Smooth muscle cell (in vitro differentiated cells): ENCODE measurements at regions not wholly inside any gene's neighbourhood (a gene's known extent, or its start where the extent isn't known, plus 50 kb on each side); places are given as distances from the start of the nearest gene placed in this dataset.

ENCODE experiments used
- DNase-seq: peaks from one replicate; lab custom pipeline; 2025; ENCODE audit not compliant: unreplicated experiment; lab: John Stamatoyannopoulos, UW
- H2AFZ ChIP-seq: fragments of 200-600 bp; sonication (generic); 2 replicates; pipeline ENCODE4 v1.6.0; 2016; ENCODE audit warnings: antibody characterized with exemption, low read depth, mild to moderate bottlenecking
- H3F3A ChIP-seq: fragments of 200-600 bp; sonication (generic); 2 replicates; pipeline ENCODE4 v1.6.0; 2017; ENCODE audit warnings: antibody characterized with exemption, low read depth
- H3K27ac ChIP-seq: fragments of 200-600 bp; sonication (generic); 2 replicates; pipeline ENCODE4 v1.5.1; 2016; ENCODE audit warnings: low read depth, mild to moderate bottlenecking
- H3K27me3 ChIP-seq: fragments of 200-600 bp; sonication (generic); 2 replicates; pipeline ENCODE4 v1.6.1; 2016; ENCODE audit warnings: low read depth, mild to moderate bottlenecking
- H3K36me3 ChIP-seq: fragments of 200-600 bp; sonication (generic); 2 replicates; pipeline ENCODE4 v1.5.1; 2016; ENCODE audit warnings: low read depth
- H3K4me1 ChIP-seq: fragments of 200-600 bp; sonication (generic); 2 replicates; pipeline ENCODE4 v1.5.1; 2016; ENCODE audit warnings: low read depth
- H3K4me2 ChIP-seq: fragments of 200-600 bp; sonication (generic); 2 replicates; pipeline ENCODE4 v1.6.0; 2016; ENCODE audit warnings: mild to moderate bottlenecking
- H3K4me3 ChIP-seq: fragments of 200-600 bp; sonication (generic); 2 replicates; pipeline ENCODE4 v1.5.1; 2016; ENCODE audit warnings: mild to moderate bottlenecking
- H3K79me2 ChIP-seq: fragments of 200-600 bp; sonication (generic); 2 replicates; pipeline ENCODE4 v1.6.0; 2016; ENCODE audit warnings: low read depth, mild to moderate bottlenecking
- H3K9ac ChIP-seq: fragments of 200-600 bp; sonication (generic); 2 replicates; pipeline ENCODE4 v1.6.0; 2016; ENCODE audit warnings: low read depth
- H3K9me3 ChIP-seq: fragments of 200-600 bp; sonication (generic); replicated peaks from 2 replicates; pipeline ENCODE4 v1.5.1; 2016; ENCODE audit warnings: low read depth
- H4K20me1 ChIP-seq: fragments of 200-600 bp; sonication (generic); 2 replicates; pipeline ENCODE4 v1.6.0; 2016; ENCODE audit warnings: low read depth
- CTCF ChIP-seq: fragments of 200-600 bp; sonication (generic); IDR thresholded peaks from 2 replicates; pipeline ENCODE4 v1.5.1; 2017; ENCODE audit warnings: borderline replicate concordance, mild to moderate bottlenecking, antibody characterized with exemption; ENCODE audit not compliant: insufficient read depth, poor library complexity, severe bottlenecking
- WGBS: methylation state at CpG from one replicate; pipeline ENCODE4 v1.1.7; 2016; ENCODE audit warnings: low lambda C conversion rate; 5-methylcytosine and 5-hydroxymethylcytosine counted together

GRCh38 chr13:48773531-48774275 is 120.0 kb downstream of the CYSLTR2 start:
- peaks cover 9% of the 10 kb centered on the region for H3F3A ChIP-seq
- H3K4me2 ChIP-seq, result no peak overlapping the region
- WGBS, result 55% methylated on average over 2 of the region's 2 CpGs
- H4K20me1 ChIP-seq, result no peaks in the 10 kb centered on the region
- H3K27me3 ChIP-seq, result no peaks in the 10 kb centered on the region
- no peaks in the 10 kb centered on the region for H3K9me3 ChIP-seq
- TF ChIP-seq CTCF, result no peak
- H3K79me2 ChIP-seq, result no peaks in the 10 kb centered on the region
- no peaks in the 10 kb centered on the region for H3K36me3 ChIP-seq
- H3K27ac ChIP-seq, result no peak overlapping the region
- H3K4me1 ChIP-seq, result no peaks in the 10 kb centered on the region
- no peak overlapping the region for H3K4me3 ChIP-seq
- no peak overlapping the region for H2AFZ ChIP-seq
- no peak overlapping the region for H3K9ac ChIP-seq
- no peak for DNase-seq

- no peak for DNase-seq
- Histone ChIP-seq H3F3A (peaks cover 9% of the 10 kb centered on the region), H3K9me3 (peaks cover 2% of the 10 kb centered on the region), H2AFZ (no peak overlapping the region), H4K20me1 (no peaks in the 10 kb centered on the region), H3K4me2 (peak overlapping the region; percentile 63), H3K27ac (peak overlapping the region; percentile 78), H3K4me1 (no peaks in the 10 kb centered on the region), H3K4me3 (no peak overlapping the region), H3K9ac (peak overlapping the region; percentile 46), H3K36me3 (peaks cover 2% of the 10 kb centered on the region), H3K79me2 (no peaks in the 10 kb centered on the region), H3K27me3 (no peaks in the 10 kb centered on the region)
- WGBS, result 74% methylated on average over 2 of the region's 2 CpGs
- TF ChIP-seq CTCF, result no peak
These were observed 121.6 kb downstream of the CYSLTR2 start for GRCh38 chr13:48775285-48775684.

- Histone ChIP-seq H3K27ac (peak overlapping the region; percentile 78), H3K9me3 (peaks cover 7% of the 10 kb centered on the region), H3K4me1 (no peaks in the 10 kb centered on the region), H3K9ac (peak overlapping the region; percentile 46), H3K27me3 (no peaks in the 10 kb centered on the region), H3K36me3 (peaks cover 6% of the 10 kb centered on the region), H3K4me3 (no peak overlapping the region), H3K4me2 (peak overlapping the region; percentile 63), H3F3A (peaks cover 9% of the 10 kb centered on the region), H2AFZ (no peak overlapping the region), H3K79me2 (no peaks in the 10 kb centered on the region), H4K20me1 (no peaks in the 10 kb centered on the region)
- no peak for DNase-seq
- no peak for TF ChIP-seq CTCF
- 2% methylated on average over 4 of the region's 4 CpGs for WGBS
These were observed 122.1 kb downstream of the CYSLTR2 start for GRCh38 chr13:48775804-48776203.

- Histone ChIP-seq H3K27ac (peak overlapping the region; percentile 78), H2AFZ (no peak overlapping the region), H3F3A (peaks cover 9% of the 10 kb centered on the region), H3K79me2 (no peaks in the 10 kb centered on the region), H4K20me1 (no peaks in the 10 kb centered on the region), H3K36me3 (peaks cover 6% of the 10 kb centered on the region), H3K9ac (no peak overlapping the region), H3K27me3 (no peaks in the 10 kb centered on the region), H3K9me3 (peaks cover 12% of the 10 kb centered on the region), H3K4me2 (peak overlapping the region; percentile 63), H3K4me3 (no peak overlapping the region), H3K4me1 (no peaks in the 10 kb centered on the region)
- DNase-seq, result no peak
- WGBS, result 92% methylated on average over 1 of the region's 1 CpG
- no peak for TF ChIP-seq CTCF
These were observed 122.7 kb downstream of the CYSLTR2 start for GRCh38 chr13:48776401-48776800.
